ENCODE measurements at regions not wholly inside any gene's neighbourhood (a gene's known extent, or its start where the extent isn't known, plus 50 kb on each side); places are given as distances from the start of the nearest gene placed in this dataset.

DNA sequence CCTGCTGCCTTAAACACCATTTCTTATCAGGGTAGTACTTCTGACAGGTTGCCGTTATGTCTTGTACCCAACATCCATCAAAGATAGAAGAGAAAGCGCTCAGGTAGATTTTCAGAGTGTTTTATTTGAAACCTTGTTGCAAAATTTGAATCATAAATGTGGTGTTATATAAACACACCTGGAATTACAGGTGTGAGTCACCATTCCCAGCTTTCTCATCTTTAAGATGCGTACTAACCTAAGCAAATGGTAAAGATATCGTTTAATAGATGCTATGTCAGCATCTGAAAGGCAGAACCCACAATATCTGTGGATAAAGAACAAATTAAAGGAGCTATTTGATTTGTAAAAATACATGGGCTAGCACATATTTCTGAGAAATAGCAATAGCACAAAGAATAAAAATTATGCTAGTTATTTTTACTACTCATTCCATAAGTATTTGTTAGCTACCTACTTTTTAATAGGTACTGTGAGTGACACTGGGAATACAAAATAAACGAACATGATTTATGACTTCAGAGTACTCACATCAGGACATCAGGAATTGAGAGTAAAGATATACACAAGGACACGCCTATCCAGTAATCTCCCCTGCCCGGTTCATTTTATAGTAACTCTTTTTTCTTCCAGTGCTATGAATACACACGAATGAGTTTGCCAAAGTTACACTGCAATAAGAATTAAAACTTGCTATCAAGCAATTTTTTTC is 193.8 kb downstream of the RBM43 start:
- H3K4me1 Mint-ChIP-seq: peaks cover 20 to 25% of the 10 kb centered on the region in 2 experiments
- H3K36me3 Mint-ChIP-seq (ENCODE audit: insufficient read depth in 1 of 3, low read depth in 3 of 3): peaks cover 0 to 5% (median 0%) of the 10 kb centered on the region in 3 experiments; a peak in 4 of 7 replicates

More for the DNA sequence above, 193.8 kb downstream of the RBM43 start:
- Histone ChIP-seq H3K23me2 (ENCODE audit: insufficient read length, low read depth, low read length, poor library complexity, severe bottlenecking) (no peaks in the 10 kb centered on the region), H3K4me1 (ENCODE audit: insufficient read depth, low read length) (peaks cover 5% of the 10 kb centered on the region), H3K18ac (ENCODE audit: insufficient read length, low read depth, low read length) (no peak overlapping the region), H4K5ac (ENCODE audit: insufficient read length, low read depth, low read length) (no peak overlapping the region), H2BK5ac (ENCODE audit: insufficient read length, low read length) (no peak overlapping the region), H2AK5ac (ENCODE audit: insufficient read length, low read length) (no peak overlapping the region), H2BK15ac (ENCODE audit: low read depth, low read length) (no peak overlapping the region), H2BK120ac (ENCODE audit: low read depth, low read length, poor library complexity, severe bottlenecking) (no peak overlapping the region), H4K20me1 (ENCODE audit: control insufficient read depth, insufficient read depth, insufficient read length) (no peaks in the 10 kb centered on the region), H3K27ac (ENCODE audit: insufficient read length, low read depth, low read length) (no peak overlapping the region), H2BK20ac (ENCODE audit: low read depth, low read length, poor library complexity, severe bottlenecking) (no peak overlapping the region), H3K9ac (ENCODE audit: extremely low read depth, insufficient read length, low read length) (no peak overlapping the region), H3K4me2 (ENCODE audit: insufficient read depth, insufficient read length, low read length) (no peak overlapping the region), H2BK12ac (ENCODE audit: insufficient read length, low read depth, low read length) (no peak overlapping the region), H3T11ph (ENCODE audit: low read length) (peak overlapping the region; percentile 17), H3K23ac (ENCODE audit: insufficient read length, low read depth, low read length) (no peak overlapping the region), H3K56ac (ENCODE audit: insufficient read length, low read depth, low read length) (no peak overlapping the region), H4K8ac (replicated peaks; ENCODE audit: insufficient read length, low read depth, low read length) (no peak overlapping the region), H3K27me3 (ENCODE audit: insufficient read depth, low read length) (no peaks in the 10 kb centered on the region), H3K14ac (ENCODE audit: insufficient read depth, low read length) (no peak overlapping the region), H3K9me3 (ENCODE audit: control insufficient read depth, low read depth, low read length) (no peaks in the 10 kb centered on the region), H3K79me1 (ENCODE audit: insufficient read depth, low read depth, low read length, poor library complexity, severe bottlenecking) (no peaks in the 10 kb centered on the region), H3K4ac (ENCODE audit: low read depth, low read length) (no peak overlapping the region), H3K79me2 (ENCODE audit: insufficient read depth, low read length) (no peaks in the 10 kb centered on the region), H4K91ac (ENCODE audit: insufficient read length, low read depth, low read length) (no peak overlapping the region), H2AFZ (ENCODE audit: low read length) (no peak overlapping the region)
- WGBS (ENCODE audit: extremely low coverage, insufficient read length, low lambda C conversion rate): no CpG with 5 or more reads among the region's 8 CpGs
- no peak for DNase-seq
- TF ChIP-seq, protein P1, sequence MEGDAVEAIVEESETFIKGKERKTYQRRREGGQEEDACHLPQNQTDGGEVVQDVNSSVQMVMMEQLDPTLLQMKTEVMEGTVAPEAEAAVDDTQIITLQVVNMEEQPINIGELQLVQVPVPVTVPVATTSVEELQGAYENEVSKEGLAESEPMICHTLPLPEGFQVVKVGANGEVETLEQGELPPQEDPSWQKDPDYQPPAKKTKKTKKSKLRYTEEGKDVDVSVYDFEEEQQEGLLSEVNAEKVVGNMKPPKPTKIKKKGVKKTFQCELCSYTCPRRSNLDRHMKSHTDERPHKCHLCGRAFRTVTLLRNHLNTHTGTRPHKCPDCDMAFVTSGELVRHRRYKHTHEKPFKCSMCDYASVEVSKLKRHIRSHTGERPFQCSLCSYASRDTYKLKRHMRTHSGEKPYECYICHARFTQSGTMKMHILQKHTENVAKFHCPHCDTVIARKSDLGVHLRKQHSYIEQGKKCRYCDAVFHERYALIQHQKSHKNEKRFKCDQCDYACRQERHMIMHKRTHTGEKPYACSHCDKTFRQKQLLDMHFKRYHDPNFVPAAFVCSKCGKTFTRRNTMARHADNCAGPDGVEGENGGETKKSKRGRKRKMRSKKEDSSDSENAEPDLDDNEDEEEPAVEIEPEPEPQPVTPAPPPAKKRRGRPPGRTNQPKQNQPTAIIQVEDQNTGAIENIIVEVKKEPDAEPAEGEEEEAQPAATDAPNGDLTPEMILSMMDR (conservative IDR thresholded peaks at IDR 0.05): no peak
- H3K27me3 Mint-ChIP-seq (ENCODE audit: low read depth): no peaks in the 10 kb centered on the region
- peaks cover 0 to 5% of the 10 kb centered on the region in 2 experiments; a peak in 3 of 5 replicates for H3K9me3 Mint-ChIP-seq
- H3K4me3 Mint-ChIP-seq: no peak overlapping the region
- no peak overlapping the region for H3K27ac Mint-ChIP-seq

All from H9 (cell line).